HL-60 (cell line): ENCODE measurements at regions not wholly inside any gene's neighbourhood (a gene's known extent, or its start where the extent isn't known, plus 50 kb on each side); places are given as distances from the start of the nearest gene placed in this dataset.
"Not testable (repeated sequence)": the region's sequence is repeated elsewhere in the genome, so short reads cannot be mapped to it uniquely, and the experiment has no call there.

ENCODE experiments used
- DNase-seq, 2 experiments: peaks; one replicate each; pipeline ENCODE4 v3.0.0-alpha.2; 2010 to 2020; ENCODE audit warnings: low read depth in 1 of 2, low spot score in 1 of 2
- H3K27ac ChIP-seq: fragments of 250-450 bp; sonication (Bioruptor Pico); replicated peaks from 2 replicates; pipeline ENCODE4 v1.5.1; 2020; ENCODE audit warnings: mild to moderate bottlenecking, moderate library complexity
- H3K27me3 ChIP-seq: fragments of 250-450 bp; sonication (Bioruptor Pico); 2 replicates; pipeline ENCODE4 v1.5.1; 2021; ENCODE audit warnings: mild to moderate bottlenecking, moderate library complexity; ENCODE audit not compliant: insufficient read depth, poor library complexity, severe bottlenecking
- H3K4me3 ChIP-seq: replicated peaks from 2 replicates; pipeline ENCODE4 v1.5.1; 2011; ENCODE audit warnings: mild to moderate bottlenecking, control low read depth, low read length; ENCODE audit not compliant: insufficient read depth
- GABPA ChIP-seq: IDR thresholded peaks from 2 replicates; pipeline ENCODE4 v1.6.1; 2012; ENCODE audit warnings: low read depth
- POLR2AphosphoS5 ChIP-seq: IDR thresholded peaks from 2 replicates; pipeline ENCODE4 v1.6.1; 2012; ENCODE audit warnings: low read depth
- SPI1 ChIP-seq: IDR thresholded peaks from 2 replicates; pipeline ENCODE4 v1.6.1; 2012; ENCODE audit warnings: low read depth, mild to moderate bottlenecking, borderline replicate concordance
- TF ChIP-seq, protein P1 (sequence below): IDR thresholded peaks from one replicate; pipeline ENCODE4 v1.5.1; 2011; ENCODE audit warnings: low read length, control low read depth, inconsistent platforms; ENCODE audit not compliant: insufficient read depth
- TF ChIP-seq, protein P2 (sequence below): IDR thresholded peaks from 2 replicates; pipeline ENCODE4 v1.6.1; 2012; ENCODE audit warnings: low read depth; ENCODE audit not compliant: insufficient replicate concordance

DNA sequence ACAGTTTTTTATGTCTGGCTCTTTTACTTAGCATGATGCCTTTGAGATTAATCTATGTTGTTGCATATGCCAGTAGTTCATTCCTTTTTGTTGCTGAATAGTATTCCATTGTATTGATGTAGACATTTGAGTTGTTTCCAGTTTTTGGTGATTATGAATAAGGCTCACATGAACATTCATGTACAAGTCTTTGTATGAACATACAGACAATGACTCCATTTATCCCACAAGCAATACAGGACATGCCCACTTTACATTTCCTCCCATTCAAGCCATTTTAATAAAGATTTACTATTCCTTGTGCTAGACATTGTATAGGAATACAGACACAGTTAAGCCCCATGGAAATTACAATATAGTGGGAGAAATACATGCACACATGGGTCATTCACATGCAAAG, 118.0 kb downstream of the TRIM43 start:
- TF ChIP-seq POLR2AphosphoS5 (no peak), GABPA (no peak), SPI1 (no peak)
- TF ChIP-seq, protein P1, sequence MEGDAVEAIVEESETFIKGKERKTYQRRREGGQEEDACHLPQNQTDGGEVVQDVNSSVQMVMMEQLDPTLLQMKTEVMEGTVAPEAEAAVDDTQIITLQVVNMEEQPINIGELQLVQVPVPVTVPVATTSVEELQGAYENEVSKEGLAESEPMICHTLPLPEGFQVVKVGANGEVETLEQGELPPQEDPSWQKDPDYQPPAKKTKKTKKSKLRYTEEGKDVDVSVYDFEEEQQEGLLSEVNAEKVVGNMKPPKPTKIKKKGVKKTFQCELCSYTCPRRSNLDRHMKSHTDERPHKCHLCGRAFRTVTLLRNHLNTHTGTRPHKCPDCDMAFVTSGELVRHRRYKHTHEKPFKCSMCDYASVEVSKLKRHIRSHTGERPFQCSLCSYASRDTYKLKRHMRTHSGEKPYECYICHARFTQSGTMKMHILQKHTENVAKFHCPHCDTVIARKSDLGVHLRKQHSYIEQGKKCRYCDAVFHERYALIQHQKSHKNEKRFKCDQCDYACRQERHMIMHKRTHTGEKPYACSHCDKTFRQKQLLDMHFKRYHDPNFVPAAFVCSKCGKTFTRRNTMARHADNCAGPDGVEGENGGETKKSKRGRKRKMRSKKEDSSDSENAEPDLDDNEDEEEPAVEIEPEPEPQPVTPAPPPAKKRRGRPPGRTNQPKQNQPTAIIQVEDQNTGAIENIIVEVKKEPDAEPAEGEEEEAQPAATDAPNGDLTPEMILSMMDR: no peak
- TF ChIP-seq, protein P2, sequence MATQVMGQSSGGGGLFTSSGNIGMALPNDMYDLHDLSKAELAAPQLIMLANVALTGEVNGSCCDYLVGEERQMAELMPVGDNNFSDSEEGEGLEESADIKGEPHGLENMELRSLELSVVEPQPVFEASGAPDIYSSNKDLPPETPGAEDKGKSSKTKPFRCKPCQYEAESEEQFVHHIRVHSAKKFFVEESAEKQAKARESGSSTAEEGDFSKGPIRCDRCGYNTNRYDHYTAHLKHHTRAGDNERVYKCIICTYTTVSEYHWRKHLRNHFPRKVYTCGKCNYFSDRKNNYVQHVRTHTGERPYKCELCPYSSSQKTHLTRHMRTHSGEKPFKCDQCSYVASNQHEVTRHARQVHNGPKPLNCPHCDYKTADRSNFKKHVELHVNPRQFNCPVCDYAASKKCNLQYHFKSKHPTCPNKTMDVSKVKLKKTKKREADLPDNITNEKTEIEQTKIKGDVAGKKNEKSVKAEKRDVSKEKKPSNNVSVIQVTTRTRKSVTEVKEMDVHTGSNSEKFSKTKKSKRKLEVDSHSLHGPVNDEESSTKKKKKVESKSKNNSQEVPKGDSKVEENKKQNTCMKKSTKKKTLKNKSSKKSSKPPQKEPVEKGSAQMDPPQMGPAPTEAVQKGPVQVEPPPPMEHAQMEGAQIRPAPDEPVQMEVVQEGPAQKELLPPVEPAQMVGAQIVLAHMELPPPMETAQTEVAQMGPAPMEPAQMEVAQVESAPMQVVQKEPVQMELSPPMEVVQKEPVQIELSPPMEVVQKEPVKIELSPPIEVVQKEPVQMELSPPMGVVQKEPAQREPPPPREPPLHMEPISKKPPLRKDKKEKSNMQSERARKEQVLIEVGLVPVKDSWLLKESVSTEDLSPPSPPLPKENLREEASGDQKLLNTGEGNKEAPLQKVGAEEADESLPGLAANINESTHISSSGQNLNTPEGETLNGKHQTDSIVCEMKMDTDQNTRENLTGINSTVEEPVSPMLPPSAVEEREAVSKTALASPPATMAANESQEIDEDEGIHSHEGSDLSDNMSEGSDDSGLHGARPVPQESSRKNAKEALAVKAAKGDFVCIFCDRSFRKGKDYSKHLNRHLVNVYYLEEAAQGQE: no peak
- DNase-seq: no peak
- Histone ChIP-seq H3K27me3 (no peaks in the 10 kb centered on the region), H3K27ac (no peak overlapping the region), H3K4me3 (no peak overlapping the region)

DNA sequence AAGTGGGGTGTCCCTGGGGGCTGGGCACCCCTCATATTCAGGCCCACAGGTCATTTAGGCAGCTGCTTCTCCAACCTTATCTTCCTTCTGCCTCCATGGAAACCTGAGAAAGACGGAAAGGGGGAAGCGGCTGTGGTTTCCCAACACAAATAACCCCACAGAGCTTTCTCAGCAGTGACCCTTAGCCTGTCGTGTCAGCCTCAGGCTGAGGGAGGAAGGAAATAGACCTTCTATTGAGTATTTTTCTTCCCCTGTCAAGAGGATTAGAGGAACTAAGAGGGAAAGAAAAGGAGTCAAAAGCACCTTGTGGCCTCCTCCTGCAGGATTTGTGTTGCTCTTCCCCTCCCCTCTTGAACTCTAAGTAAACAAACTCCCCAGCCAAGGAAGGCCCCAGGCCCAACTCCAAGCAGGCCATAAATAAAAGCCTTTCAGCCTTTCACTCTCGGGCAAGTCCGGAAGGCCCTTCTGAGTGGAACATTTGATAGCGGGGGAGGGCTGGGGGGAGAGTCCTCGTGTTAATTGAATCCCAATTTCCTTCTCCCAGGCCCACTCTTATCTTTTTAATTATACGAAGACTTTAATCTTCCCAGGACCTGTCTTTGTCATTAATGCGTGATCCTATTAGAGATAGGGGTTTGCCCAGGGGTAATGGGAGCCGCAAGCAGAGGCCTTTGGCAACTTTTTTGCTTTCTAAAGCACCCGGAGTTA, 121.8 kb downstream of the TRIM43 start:
- not testable (repeated sequence) for H3K27me3 ChIP-seq, H3K4me3 ChIP-seq, DNase-seq, H3K27ac ChIP-seq

DNA sequence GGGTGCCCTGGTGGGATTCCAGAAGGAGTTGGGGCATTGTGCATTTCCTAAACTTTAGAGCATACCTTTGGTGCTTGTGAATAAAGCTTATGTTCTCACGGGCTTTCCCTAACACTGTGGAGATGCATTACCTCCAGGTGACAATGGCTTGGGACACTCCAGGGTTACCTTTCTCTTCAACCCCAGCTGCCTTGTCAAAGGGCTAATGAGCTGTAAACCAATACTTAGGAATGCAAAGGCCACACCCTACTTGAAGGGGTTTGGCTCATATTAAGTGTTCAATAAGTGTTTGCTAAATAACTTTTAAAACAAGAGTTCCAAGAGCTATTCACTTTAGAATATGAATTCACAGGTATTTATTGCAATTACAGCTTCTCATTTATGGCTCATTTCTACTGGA, 122.6 kb downstream of the TRIM43 start:
- not testable (repeated sequence) for H3K27ac ChIP-seq, DNase-seq, H3K27me3 ChIP-seq, H3K4me3 ChIP-seq

DNA sequence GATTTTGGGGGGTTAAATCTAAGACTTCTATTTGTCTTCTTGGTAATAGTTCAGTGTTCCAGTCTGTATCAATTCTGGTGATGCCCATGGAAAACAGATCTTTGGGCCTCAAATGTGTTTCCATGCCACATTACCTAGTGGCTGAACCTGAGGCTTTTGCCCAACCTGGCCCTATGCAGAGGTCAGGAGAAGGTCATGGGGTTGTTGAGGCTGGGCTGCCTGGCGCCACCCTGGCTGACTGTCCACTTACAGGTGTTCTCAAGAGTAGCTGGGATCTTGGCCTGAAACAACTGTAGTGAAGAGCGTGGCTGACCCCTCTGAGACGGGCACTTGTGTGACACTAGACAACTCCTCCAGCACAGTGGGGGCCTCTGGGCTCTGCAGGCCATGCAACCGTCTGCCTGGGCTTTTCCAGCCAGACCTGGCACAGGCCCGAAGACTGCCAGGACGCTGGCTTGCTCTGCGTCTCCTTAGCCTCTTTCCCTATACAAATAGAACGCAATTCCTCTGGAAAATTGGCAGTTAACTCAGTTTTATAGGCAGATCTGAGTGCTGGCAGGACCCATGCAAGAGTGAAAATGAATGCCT, 127.8 kb downstream of the TRIM43 start:
- Histone ChIP-seq H3K27ac (no peak overlapping the region), H3K4me3 (no peak overlapping the region), H3K27me3 (peaks cover 3% of the 10 kb centered on the region)
- TF ChIP-seq GABPA (no peak), POLR2AphosphoS5 (no peak), SPI1 (no peak)
- TF ChIP-seq, protein P1: no peak
- TF ChIP-seq, protein P2: no peak
- DNase-seq: no peak

DNA sequence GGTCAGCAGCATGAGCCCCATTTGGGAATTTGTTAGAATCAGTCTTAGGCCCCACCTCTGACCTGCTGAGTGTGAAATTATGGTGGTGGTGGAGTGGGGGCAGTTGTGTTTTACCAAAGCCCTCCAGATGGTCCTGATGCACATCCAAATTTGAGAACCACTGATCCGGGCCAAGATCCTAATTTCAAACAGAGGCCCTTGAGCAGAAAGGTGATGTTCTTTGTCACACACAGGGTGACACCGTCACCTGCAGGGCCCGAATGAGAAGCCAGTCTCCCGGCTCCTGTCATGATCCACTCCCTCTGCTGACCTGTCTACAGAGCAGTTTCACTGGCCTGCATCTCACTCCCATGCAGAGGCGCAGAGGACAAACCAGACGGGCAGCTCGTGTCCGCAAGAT, 129.9 kb downstream of the TRIM43 start:
- DNase-seq: no peak
- H3K27ac ChIP-seq: no peak overlapping the region
- H3K27me3 ChIP-seq: peaks cover 3% of the 10 kb centered on the region
- TF ChIP-seq GABPA (no peak), SPI1 (no peak), POLR2AphosphoS5 (no peak)
- TF ChIP-seq, protein P1: no peak
- TF ChIP-seq, protein P2: no peak
- H3K4me3 ChIP-seq: no peak overlapping the region
